RWPE2 (cell line): ENCODE measurements at regions not wholly inside any gene's neighbourhood (a gene's known extent, or its start where the extent isn't known, plus 50 kb on each side); places are given as distances from the start of the nearest gene placed in this dataset.
A peak's percentile ranks its signal among the peaks of the same experiment; 100 is the strongest.

Source experiments
- ATAC-seq: fragments of 200-7000 bp; cut with Tn5 transposase; 3 replicates; pipeline ENCODE4 v1.9.1; 2021; ENCODE audit warnings: low read depth
- DNase-seq: peaks from one replicate; pipeline ENCODE4 v3.0.0-alpha.2; 2020; ENCODE audit warnings: low spot score
- H3K27ac ChIP-seq: fragments of 450-650 bp; 2 replicates; pipeline ENCODE4 v1.5.1; 2017; ENCODE audit warnings: mild to moderate bottlenecking; ENCODE audit not compliant: poor library complexity, severe bottlenecking
- H3K27me3 ChIP-seq: fragments of 250-450 bp; sonication (Bioruptor Pico); 2 replicates; pipeline ENCODE4 v1.5.1; 2021; ENCODE audit warnings: mild to moderate bottlenecking, moderate library complexity; ENCODE audit not compliant: insufficient read depth, poor library complexity, severe bottlenecking
- H3K36me3 ChIP-seq: fragments of 250-450 bp; sonication (Bioruptor Pico); 2 replicates; pipeline ENCODE4 v1.5.1; 2020; ENCODE audit warnings: low read depth, mild to moderate bottlenecking, moderate library complexity
- H3K4me1 ChIP-seq: fragments of 250-450 bp; sonication (Bioruptor Pico); 2 replicates; pipeline ENCODE4 v1.5.1; 2021; ENCODE audit warnings: mild to moderate bottlenecking, moderate library complexity; ENCODE audit not compliant: insufficient read depth, poor library complexity, severe bottlenecking
- H3K4me3 ChIP-seq: fragments of 250-450 bp; sonication (Bioruptor Pico); 2 replicates; pipeline ENCODE4 v1.5.1; 2021; ENCODE audit warnings: mild to moderate bottlenecking, moderate library complexity; ENCODE audit not compliant: severe bottlenecking
- H3K9me3 ChIP-seq: fragments of 250-450 bp; sonication (Bioruptor Pico); 2 replicates; pipeline ENCODE4 v1.5.1; 2021; ENCODE audit warnings: mild to moderate bottlenecking, moderate library complexity; ENCODE audit not compliant: severe bottlenecking
- CTCF ChIP-seq: fragments of 450-650 bp; IDR thresholded peaks from one replicate; pipeline ENCODE4 v1.5.1; 2017; ENCODE audit warnings: mild to moderate bottlenecking, moderate library complexity; ENCODE audit not compliant: poor library complexity, severe bottlenecking

DNA sequence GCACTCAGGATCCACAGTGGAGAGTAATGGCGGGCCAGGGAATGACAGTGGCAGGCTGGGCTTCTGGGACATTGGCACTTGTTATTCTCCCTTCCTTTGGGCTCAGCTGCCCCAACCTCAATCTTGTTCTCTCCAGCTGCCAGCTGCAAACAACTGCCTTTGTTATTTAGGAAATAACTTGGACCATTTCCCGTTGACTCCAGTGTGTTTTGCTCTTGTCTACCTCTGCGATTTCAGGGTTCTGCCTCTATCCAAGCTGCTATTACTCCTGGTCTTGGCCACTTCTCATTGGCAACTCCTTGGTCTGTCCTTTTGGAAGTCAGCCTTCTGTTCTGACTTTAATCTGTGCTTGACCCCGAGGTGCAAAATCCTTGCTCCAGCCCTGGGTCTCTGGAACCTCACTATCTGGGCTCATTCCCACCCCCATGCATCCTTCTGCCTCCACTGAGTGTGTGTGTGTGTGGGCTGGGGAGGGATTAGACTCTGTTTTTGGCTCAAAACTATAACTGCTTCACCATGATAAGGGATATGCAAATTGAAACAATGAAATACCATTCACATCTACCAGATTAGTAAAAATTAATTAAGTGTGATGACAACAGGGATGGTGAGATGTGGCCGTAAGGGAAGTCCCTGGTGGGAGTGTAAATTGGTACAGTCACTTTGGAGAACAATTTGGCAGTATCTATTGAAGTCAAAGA lies 134.1 kb upstream of the CXCR4 start:
- Histone ChIP-seq H3K4me3 (no peak overlapping the region), H3K36me3 (no peaks in the 10 kb centered on the region), H3K27me3 (no peaks in the 10 kb centered on the region), H3K4me1 (no peaks in the 10 kb centered on the region), H3K27ac (no peak overlapping the region), H3K9me3 (no peaks in the 10 kb centered on the region)
- no peak for TF ChIP-seq CTCF
- DNase-seq (no peak), ATAC-seq (no peak)

DNA sequence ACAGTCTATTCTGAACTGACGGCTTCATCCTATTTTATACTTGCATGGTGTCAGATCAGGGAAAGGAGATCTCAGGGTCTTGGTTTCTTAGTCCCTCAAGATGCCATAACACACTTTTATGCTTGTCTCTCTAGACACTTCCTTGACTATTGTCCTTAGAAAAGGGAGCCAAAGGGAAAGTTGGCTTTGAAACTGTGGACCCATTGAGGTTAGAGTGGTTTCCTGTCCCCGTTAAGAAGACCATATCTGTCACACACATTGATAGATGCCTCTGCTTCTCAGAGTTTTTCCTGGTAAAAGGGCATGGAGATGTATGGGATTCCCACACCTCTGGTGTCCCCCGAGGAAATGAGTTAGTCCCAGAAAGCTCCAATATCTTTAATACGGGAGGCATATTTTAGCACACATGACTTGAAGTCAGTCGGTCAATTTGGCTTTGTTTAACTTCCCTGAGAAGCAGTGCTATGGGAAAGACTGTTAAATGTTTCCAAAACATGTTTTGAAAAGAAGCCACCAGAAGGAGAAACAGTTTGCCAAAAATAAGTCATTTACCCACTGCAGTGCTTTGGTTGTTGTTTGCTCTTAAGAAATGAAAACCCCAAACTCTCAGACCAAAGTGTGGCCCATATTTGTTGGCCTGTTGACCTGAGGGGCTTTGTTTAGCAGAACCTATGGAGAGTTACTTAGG lies 133.4 kb upstream of the CXCR4 start:
- H3K36me3 ChIP-seq = no peaks in the 10 kb centered on the region
- TF ChIP-seq CTCF = no peak
- DNase-seq (no peak), ATAC-seq (no peak)
- H3K27me3 ChIP-seq = no peaks in the 10 kb centered on the region
- H3K4me1 ChIP-seq = no peaks in the 10 kb centered on the region
- no peak overlapping the region for H3K4me3 ChIP-seq
- H3K27ac ChIP-seq = no peak overlapping the region
- H3K9me3 ChIP-seq = no peaks in the 10 kb centered on the region

GRCh38 chr2:136250131-136250530 lies 132.2 kb upstream of the CXCR4 start:
- Histone ChIP-seq H3K9me3 (no peaks in the 10 kb centered on the region), H3K27me3 (no peaks in the 10 kb centered on the region), H3K4me3 (no peak overlapping the region), H3K4me1 (no peaks in the 10 kb centered on the region), H3K36me3 (no peaks in the 10 kb centered on the region), H3K27ac (no peak overlapping the region)
- no peak for DNase-seq
- TF ChIP-seq CTCF = no peak
- ATAC-seq = no peak

DNA sequence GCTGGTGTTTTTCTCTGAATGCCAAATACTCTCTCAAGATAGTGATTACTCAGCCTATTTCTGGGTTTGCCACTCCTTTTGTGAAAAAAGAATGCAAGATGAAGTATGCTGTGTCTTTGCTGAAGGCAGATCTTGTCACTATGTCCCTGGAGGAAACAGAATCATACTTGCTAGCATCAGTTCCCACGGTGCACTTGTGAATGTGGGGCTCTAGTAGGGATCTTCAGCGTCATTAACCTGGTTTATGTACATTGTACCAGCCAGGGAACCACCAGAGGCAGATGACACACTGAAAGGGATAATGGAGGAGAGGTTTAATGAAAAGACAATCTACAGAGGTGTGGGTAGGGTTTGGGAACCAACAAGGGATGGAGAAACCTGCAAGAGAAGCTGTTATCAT lies 131.0 kb upstream of the CXCR4 start:
- no peak for ATAC-seq
- no peaks in the 10 kb centered on the region for H3K36me3 ChIP-seq
- no peak for DNase-seq
- no peaks in the 10 kb centered on the region for H3K4me1 ChIP-seq
- no peak for TF ChIP-seq CTCF
- no peak overlapping the region for H3K27ac ChIP-seq
- no peak overlapping the region for H3K4me3 ChIP-seq
- H3K27me3 ChIP-seq = no peaks in the 10 kb centered on the region
- H3K9me3 ChIP-seq = no peaks in the 10 kb centered on the region

DNA sequence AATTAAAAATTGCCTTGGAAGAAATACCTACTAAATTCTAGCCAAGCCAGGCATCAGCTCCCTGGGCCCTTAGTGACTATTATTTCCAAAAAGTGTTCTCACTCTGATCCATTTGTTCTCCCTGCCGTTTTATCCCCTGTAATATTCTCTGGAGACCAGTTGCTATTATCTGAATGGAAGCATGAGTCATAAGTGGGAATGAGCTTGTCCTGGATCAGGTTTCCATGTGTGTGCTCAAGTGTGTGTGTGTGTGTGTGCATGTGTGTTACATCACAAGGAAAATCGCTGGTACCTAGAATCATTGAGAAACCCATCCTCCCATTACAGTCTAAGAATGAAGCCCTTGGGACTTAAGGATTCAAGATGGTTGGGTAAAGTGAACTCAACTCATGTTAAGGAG lies 130.3 kb upstream of the CXCR4 start:
- Histone ChIP-seq H3K9me3 (no peaks in the 10 kb centered on the region), H3K36me3 (no peaks in the 10 kb centered on the region), H3K27me3 (no peaks in the 10 kb centered on the region), H3K4me3 (no peak overlapping the region), H3K4me1 (no peaks in the 10 kb centered on the region), H3K27ac (no peak overlapping the region)
- TF ChIP-seq CTCF = no peak
- DNase-seq (no peak), ATAC-seq (0 out of 3 replicates have a peak, but pooled peaks have one; percentile 44)
